ENCODE measurements at regions not wholly inside any gene's neighbourhood (a gene's known extent, or its start where the extent isn't known, plus 50 kb on each side); places are given as distances from the start of the nearest gene placed in this dataset.

GRCh38 chr3:178458313-178459037 lies 77.8 kb upstream of the KCNMB2 start:
- H3K4me3 ChIP-seq (ENCODE audit: low read length), result no peak overlapping the region
- no peak for TF ChIP-seq ZNF274 (IDR thresholded peaks at IDR 0.05; ENCODE audit: low read depth, low read length)

GRCh38 chr3:178459038-178459410 lies 77.2 kb upstream of the KCNMB2 start:
- H3K4me3 ChIP-seq (ENCODE audit: low read length), result no peak overlapping the region
- TF ChIP-seq ZNF274 (IDR thresholded peaks at IDR 0.05; ENCODE audit: low read depth, low read length), result no peak

GRCh38 chr3:178465260-178466180 lies 70.7 kb upstream of the KCNMB2 start:
- TF ChIP-seq ZNF274 (IDR thresholded peaks at IDR 0.05; ENCODE audit: low read depth, low read length), result no peak
- H3K4me3 ChIP-seq (ENCODE audit: low read length), result no peak overlapping the region

- no peak overlapping the region for H3K4me3 ChIP-seq (ENCODE audit: low read length)
- TF ChIP-seq ZNF274 (IDR thresholded peaks at IDR 0.05; ENCODE audit: low read depth, low read length), result no peak
Measured at GRCh38 chr3:178472941-178473340, 63.3 kb upstream of the KCNMB2 start.

GRCh38 chr3:178474526-178474925 lies 61.7 kb upstream of the KCNMB2 start:
- H3K4me3 ChIP-seq (ENCODE audit: low read length), result no peak overlapping the region
- TF ChIP-seq ZNF274 (IDR thresholded peaks at IDR 0.05; ENCODE audit: low read depth, low read length), result no peak

GRCh38 chr3:178475062-178475461 lies 61.2 kb upstream of the KCNMB2 start:
- no peak overlapping the region for H3K4me3 ChIP-seq (ENCODE audit: low read length)
- no peak for TF ChIP-seq ZNF274 (IDR thresholded peaks at IDR 0.05; ENCODE audit: low read depth, low read length)

- H3K4me3 ChIP-seq (ENCODE audit: low read length), result no peak overlapping the region
- TF ChIP-seq ZNF274 (IDR thresholded peaks at IDR 0.05; ENCODE audit: low read depth, low read length), result no peak
Measured at GRCh38 chr3:178476886-178477285, 59.4 kb upstream of the KCNMB2 start.

- no peak overlapping the region for H3K4me3 ChIP-seq (ENCODE audit: low read length)
- no peak for TF ChIP-seq ZNF274 (IDR thresholded peaks at IDR 0.05; ENCODE audit: low read depth, low read length)
Measured at GRCh38 chr3:178479446-178479845, 56.8 kb upstream of the KCNMB2 start.

GRCh38 chr3:178479860-178480259 lies 56.4 kb upstream of the KCNMB2 start:
- no peak overlapping the region for H3K4me3 ChIP-seq (ENCODE audit: low read length)
- TF ChIP-seq ZNF274 (IDR thresholded peaks at IDR 0.05; ENCODE audit: low read depth, low read length), result no peak

GRCh38 chr3:178480274-178480673 lies 56.0 kb upstream of the KCNMB2 start:
- no peak overlapping the region for H3K4me3 ChIP-seq (ENCODE audit: low read length)
- no peak for TF ChIP-seq ZNF274 (IDR thresholded peaks at IDR 0.05; ENCODE audit: low read depth, low read length)

- no peak overlapping the region for H3K4me3 ChIP-seq (ENCODE audit: low read length)
- no peak for TF ChIP-seq ZNF274 (IDR thresholded peaks at IDR 0.05; ENCODE audit: low read depth, low read length)
Measured at GRCh38 chr3:178480795-178481194, 55.4 kb upstream of the KCNMB2 start.

- no peak for TF ChIP-seq ZNF274 (IDR thresholded peaks at IDR 0.05; ENCODE audit: low read depth, low read length)
- no peak overlapping the region for H3K4me3 ChIP-seq (ENCODE audit: low read length)
Measured at GRCh38 chr3:178482981-178483380, 53.3 kb upstream of the KCNMB2 start.

GRCh38 chr3:178483704-178484103 lies 52.5 kb upstream of the KCNMB2 start:
- no peak overlapping the region for H3K4me3 ChIP-seq (ENCODE audit: low read length)
- no peak for TF ChIP-seq ZNF274 (IDR thresholded peaks at IDR 0.05; ENCODE audit: low read depth, low read length)

- H3K4me3 ChIP-seq (ENCODE audit: low read length), result no peak overlapping the region
- TF ChIP-seq ZNF274 (IDR thresholded peaks at IDR 0.05; ENCODE audit: low read depth, low read length), result no peak
Measured at GRCh38 chr3:178485756-178486155, 50.5 kb upstream of the KCNMB2 start.

Measured in GM08714 (cell line).